Suprapubic skin (tissue), 4 donors: ENCODE measurements at regions not wholly inside any gene's neighbourhood (a gene's known extent, or its start where the extent isn't known, plus 50 kb on each side); places are given as distances from the start of the nearest gene placed in this dataset.

Experiments
- EP300 ChIP-seq: sonication (generic); formaldehyde crosslinking; IDR thresholded peaks from one replicate; pipeline ENCODE4 v1.6.1; 2017; ENCODE audit warnings: antibody characterized with exemption
- POLR2A ChIP-seq, 2 donors: fragments of 450-650 bp; IDR thresholded peaks; one replicate each; pipeline ENCODE4 v1.6.1; 2017; ENCODE audit warnings: antibody characterized with exemption in 2 of 2, mild to moderate bottlenecking in 2 of 2, moderate library complexity in 2 of 2
- POLR2AphosphoS5 ChIP-seq, 3 donors: sonication (generic); formaldehyde crosslinking; IDR thresholded peaks; one replicate each; pipeline ENCODE4 v1.6.1; 2017; ENCODE audit warnings: antibody characterized with exemption in 3 of 3
- TF ChIP-seq, protein P1 (sequence below), 2 donors: fragments of 200-600 bp in 1 of 2; fragments of 450-650 bp in 1 of 2; sonication (generic) in 1 of 2; IDR thresholded peaks; one replicate each; pipeline ENCODE4 v1.5.1; 2016 to 2019; ENCODE audit warnings: antibody characterized with exemption in 2 of 2, mild to moderate bottlenecking in 1 of 2, moderate library complexity in 1 of 2

DNA sequence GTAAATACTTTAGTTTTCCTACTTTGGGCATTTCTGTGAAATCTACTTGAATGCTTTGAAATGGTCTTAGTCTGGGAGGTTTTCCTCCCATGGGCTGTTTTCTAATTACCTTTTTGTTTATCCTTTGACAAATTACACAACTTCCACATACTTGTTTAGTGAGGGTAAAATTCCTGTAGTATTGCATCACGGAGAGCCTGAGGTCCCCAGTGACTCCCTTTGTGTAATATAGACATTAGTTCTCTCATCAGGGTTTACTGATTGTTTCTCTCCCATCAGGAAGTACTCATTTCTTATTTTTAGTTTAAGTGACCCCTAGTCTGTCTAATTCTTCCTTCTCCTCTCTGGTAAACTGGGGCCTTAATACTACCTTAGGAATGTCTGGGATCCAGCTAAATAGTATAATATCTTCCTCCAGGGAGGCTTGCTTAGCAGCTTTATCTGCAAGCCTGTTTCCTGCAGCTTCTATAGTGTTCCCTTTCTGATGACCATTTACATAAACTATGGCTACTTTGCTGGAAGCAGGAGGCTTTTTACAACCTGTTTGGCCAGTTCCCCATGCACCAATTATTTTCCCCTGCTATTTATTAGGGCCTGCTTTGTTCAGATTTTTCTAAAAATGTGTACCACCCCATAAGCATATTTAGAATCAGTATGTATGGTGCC lies 87.2 kb upstream of the XCR1 start:
- TF ChIP-seq, protein P1, sequence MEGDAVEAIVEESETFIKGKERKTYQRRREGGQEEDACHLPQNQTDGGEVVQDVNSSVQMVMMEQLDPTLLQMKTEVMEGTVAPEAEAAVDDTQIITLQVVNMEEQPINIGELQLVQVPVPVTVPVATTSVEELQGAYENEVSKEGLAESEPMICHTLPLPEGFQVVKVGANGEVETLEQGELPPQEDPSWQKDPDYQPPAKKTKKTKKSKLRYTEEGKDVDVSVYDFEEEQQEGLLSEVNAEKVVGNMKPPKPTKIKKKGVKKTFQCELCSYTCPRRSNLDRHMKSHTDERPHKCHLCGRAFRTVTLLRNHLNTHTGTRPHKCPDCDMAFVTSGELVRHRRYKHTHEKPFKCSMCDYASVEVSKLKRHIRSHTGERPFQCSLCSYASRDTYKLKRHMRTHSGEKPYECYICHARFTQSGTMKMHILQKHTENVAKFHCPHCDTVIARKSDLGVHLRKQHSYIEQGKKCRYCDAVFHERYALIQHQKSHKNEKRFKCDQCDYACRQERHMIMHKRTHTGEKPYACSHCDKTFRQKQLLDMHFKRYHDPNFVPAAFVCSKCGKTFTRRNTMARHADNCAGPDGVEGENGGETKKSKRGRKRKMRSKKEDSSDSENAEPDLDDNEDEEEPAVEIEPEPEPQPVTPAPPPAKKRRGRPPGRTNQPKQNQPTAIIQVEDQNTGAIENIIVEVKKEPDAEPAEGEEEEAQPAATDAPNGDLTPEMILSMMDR (IDR thresholded peaks at IDR 0.05), result no peak
- TF ChIP-seq POLR2A (IDR thresholded peaks at IDR 0.05) (no peak), EP300 (no peak), POLR2AphosphoS5 (IDR thresholded peaks at IDR 0.05) (peak in 1 of 3 donors; percentile 73)
